ENCODE measurements at regions not wholly inside any gene's neighbourhood (a gene's known extent, or its start where the extent isn't known, plus 50 kb on each side); places are given as distances from the start of the nearest gene placed in this dataset.

DNA sequence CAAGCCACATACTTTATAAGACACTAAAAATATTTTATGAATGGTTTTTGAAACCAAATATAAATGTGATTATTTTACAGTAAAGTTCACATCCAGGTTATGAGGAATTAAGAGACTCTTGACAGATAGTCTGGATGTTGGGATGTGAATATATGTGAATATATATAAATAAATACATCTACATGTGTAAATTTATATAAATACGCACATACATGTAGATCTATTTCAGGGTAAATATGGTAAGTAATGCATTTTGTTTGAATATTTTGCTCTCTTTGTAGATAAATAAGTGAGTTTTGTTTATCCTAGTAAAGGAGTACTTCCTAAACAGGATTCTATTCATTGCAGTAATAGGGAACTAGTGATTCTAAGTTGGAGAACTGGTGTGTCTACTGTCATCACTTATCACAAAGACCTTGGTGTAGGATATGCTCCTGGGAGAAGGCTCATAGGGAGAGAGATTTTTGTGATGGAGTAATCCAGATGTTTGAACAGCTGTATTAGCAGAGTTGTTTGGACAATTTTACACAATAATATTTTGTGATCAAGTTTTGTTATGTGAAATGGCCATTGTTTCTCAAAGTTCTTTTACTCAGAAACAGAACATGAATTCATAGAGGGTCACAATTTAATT, 60.2 kb upstream of the NT5C1B start:
- Mint-ChIP-seq H3K36me3 (ENCODE audit: low read depth) (peaks cover 5% of the 10 kb centered on the region), H3K27ac (no peak overlapping the region), H3K4me3 (no peak overlapping the region), H3K4me1 (peaks cover 21% of the 10 kb centered on the region), H3K9me3 (peaks cover 4% of the 10 kb centered on the region), H3K27me3 (ENCODE audit: low read depth, poor library complexity) (peaks cover 8% of the 10 kb centered on the region)
- no peak for DNase-seq
- TF ChIP-seq, protein P1, sequence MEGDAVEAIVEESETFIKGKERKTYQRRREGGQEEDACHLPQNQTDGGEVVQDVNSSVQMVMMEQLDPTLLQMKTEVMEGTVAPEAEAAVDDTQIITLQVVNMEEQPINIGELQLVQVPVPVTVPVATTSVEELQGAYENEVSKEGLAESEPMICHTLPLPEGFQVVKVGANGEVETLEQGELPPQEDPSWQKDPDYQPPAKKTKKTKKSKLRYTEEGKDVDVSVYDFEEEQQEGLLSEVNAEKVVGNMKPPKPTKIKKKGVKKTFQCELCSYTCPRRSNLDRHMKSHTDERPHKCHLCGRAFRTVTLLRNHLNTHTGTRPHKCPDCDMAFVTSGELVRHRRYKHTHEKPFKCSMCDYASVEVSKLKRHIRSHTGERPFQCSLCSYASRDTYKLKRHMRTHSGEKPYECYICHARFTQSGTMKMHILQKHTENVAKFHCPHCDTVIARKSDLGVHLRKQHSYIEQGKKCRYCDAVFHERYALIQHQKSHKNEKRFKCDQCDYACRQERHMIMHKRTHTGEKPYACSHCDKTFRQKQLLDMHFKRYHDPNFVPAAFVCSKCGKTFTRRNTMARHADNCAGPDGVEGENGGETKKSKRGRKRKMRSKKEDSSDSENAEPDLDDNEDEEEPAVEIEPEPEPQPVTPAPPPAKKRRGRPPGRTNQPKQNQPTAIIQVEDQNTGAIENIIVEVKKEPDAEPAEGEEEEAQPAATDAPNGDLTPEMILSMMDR (IDR thresholded peaks at IDR 0.05): no peak

DNA sequence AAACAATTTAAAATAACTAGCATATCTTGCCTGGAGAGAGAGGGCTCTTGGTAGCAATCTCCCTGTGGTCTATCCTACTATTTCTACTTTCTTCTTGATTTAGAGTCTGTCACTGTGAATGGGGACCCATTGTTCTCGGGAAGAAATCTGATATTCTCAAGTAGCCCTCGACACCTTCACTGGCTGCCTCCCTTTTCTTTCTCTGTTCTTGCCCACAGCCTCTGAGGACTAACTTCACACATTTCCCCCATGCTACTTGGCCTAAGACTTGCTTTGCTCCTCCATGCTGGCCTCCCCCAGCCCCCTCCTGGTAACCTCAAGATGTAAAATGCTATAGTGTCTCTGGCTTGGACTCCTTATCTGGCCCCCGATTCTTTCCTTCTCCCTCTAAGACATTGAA, 58.8 kb upstream of the NT5C1B start:
- peak overlapping the region; percentile 46 for H3K27ac Mint-ChIP-seq
- peaks cover 4% of the 10 kb centered on the region for H3K9me3 Mint-ChIP-seq
- TF ChIP-seq, protein P1 (IDR thresholded peaks at IDR 0.05): no peak
- H3K4me1 Mint-ChIP-seq: peaks cover 21% of the 10 kb centered on the region
- H3K4me3 Mint-ChIP-seq: no peak overlapping the region
- H3K36me3 Mint-ChIP-seq (ENCODE audit: low read depth): peaks cover 5% of the 10 kb centered on the region
- no peak for DNase-seq
- H3K27me3 Mint-ChIP-seq (ENCODE audit: low read depth, poor library complexity): peaks cover 5% of the 10 kb centered on the region

DNA sequence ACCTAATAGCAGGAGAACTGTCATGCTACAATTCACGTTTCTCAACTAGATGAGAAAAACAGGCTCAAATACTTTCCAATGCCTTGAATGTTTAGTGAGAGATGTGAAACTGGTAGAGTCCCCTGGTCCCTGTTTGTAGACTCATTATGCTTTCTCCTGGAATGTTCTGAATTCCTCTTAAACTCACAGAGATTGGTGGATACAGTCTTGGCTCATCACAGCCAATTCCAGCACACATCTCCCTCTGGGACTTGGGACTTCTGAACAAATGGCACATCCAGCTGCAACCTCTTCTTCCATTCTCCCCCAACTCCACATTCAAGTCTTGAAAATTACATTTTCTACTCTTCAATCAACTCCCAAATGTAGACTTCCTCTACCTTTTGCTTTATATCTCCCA, 58.4 kb upstream of the NT5C1B start:
- H3K4me3 Mint-ChIP-seq: no peak overlapping the region
- peaks cover 5% of the 10 kb centered on the region for H3K27me3 Mint-ChIP-seq (ENCODE audit: low read depth, poor library complexity)
- peak overlapping the region; percentile 6 for H3K27ac Mint-ChIP-seq
- H3K9me3 Mint-ChIP-seq: peaks cover 4% of the 10 kb centered on the region
- H3K36me3 Mint-ChIP-seq (ENCODE audit: low read depth): peaks cover 5% of the 10 kb centered on the region
- TF ChIP-seq, protein P1 (IDR thresholded peaks at IDR 0.05): no peak
- peaks cover 21% of the 10 kb centered on the region for H3K4me1 Mint-ChIP-seq
- no peak for DNase-seq

DNA sequence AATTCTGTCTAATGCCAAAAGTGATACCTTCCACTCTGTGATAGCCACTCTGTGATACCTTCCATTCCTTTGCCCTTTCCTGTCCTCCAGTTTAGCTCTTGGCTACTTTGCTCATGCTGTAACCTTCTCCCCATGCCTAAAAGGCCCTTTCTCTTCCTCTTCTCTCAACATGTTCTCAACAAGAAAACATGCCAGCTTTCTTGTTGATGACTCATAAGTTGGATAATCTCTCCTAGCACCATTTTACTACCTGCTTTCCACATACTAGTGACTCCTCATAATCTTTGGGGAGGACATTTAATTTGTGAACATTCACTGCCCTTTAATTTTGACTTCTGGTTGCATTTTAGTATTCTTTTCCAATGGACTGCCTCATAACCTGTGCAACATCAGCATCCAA, 55.9 kb upstream of the NT5C1B start:
- H3K9me3 Mint-ChIP-seq: peaks cover 4% of the 10 kb centered on the region
- peaks cover 5% of the 10 kb centered on the region for H3K36me3 Mint-ChIP-seq (ENCODE audit: low read depth)
- H3K4me1 Mint-ChIP-seq: peaks cover 21% of the 10 kb centered on the region
- peaks cover 5% of the 10 kb centered on the region for H3K27me3 Mint-ChIP-seq (ENCODE audit: low read depth, poor library complexity)
- DNase-seq: no peak
- TF ChIP-seq, protein P1 (IDR thresholded peaks at IDR 0.05): no peak
- H3K4me3 Mint-ChIP-seq: no peak overlapping the region
- H3K27ac Mint-ChIP-seq: peak overlapping the region; percentile 34

DNA sequence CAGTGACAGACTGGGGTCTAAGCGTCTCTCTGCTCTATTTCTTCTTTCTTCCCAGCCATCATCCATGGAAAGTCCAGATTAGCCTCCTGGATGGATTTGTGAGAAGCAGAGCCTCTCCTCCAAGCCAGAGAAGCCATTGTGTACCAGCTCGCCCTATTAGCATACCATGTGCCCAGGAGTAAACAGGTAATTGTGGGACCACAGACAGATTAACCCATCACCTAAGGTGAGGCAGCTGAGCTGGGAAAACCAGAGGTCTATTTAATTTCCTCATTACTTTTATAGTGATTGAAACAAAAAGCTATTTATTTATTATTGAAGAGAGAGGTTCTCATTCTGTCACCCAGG, 54.7 kb upstream of the NT5C1B start:
- TF ChIP-seq, protein P1 (IDR thresholded peaks at IDR 0.05): no peak
- peaks cover 7% of the 10 kb centered on the region for H3K9me3 Mint-ChIP-seq

More for the DNA sequence above, 54.7 kb upstream of the NT5C1B start:
- Mint-ChIP-seq H3K4me1 (peaks cover 20% of the 10 kb centered on the region), H3K4me3 (no peak overlapping the region), H3K36me3 (ENCODE audit: low read depth) (peaks cover 8% of the 10 kb centered on the region), H3K27me3 (ENCODE audit: low read depth, poor library complexity) (peaks cover 5% of the 10 kb centered on the region), H3K27ac (no peak overlapping the region)
- DNase-seq: no peak

Measured in nephron progenitor cell (in vitro differentiated cells).